Loucy (cell line): ENCODE measurements at regions not wholly inside any gene's neighbourhood (a gene's known extent, or its start where the extent isn't known, plus 50 kb on each side); places are given as distances from the start of the nearest gene placed in this dataset.

ENCODE experiments used
- H2AFZ ChIP-seq: fragments of 200-600 bp; sonication (generic); 2 replicates; pipeline ENCODE4 v1.6.0; 2016; ENCODE audit warnings: antibody characterized with exemption, mild to moderate bottlenecking, low read length, moderate library complexity
- H3F3A ChIP-seq: fragments of 200-600 bp; 2 replicates; pipeline ENCODE4 v1.6.0; 2016; ENCODE audit warnings: antibody characterized with exemption, low read depth, mild to moderate bottlenecking
- H3K27me3 ChIP-seq: fragments of 200-600 bp; sonication (generic); 2 replicates; pipeline ENCODE4 v1.6.1; 2014; ENCODE audit warnings: low read length, mild to moderate bottlenecking; ENCODE audit not compliant: insufficient read depth, poor library complexity, severe bottlenecking
- H3K36me3 ChIP-seq: fragments of 200-600 bp; sonication (generic); 2 replicates; pipeline ENCODE4 v1.6.1; 2016; ENCODE audit warnings: low read length; ENCODE audit not compliant: insufficient read depth
- H3K4me1 ChIP-seq: fragments of 200-600 bp; sonication (generic); 2 replicates; pipeline ENCODE4 v1.5.1; 2014; ENCODE audit warnings: low read length, mild to moderate bottlenecking; ENCODE audit not compliant: insufficient read depth, poor library complexity, severe bottlenecking
- H3K4me2 ChIP-seq: fragments of 200-600 bp; sonication (generic); 2 replicates; pipeline ENCODE4 v1.6.0; 2014; ENCODE audit warnings: antibody characterized with exemption, low read length, low read depth, mild to moderate bottlenecking; ENCODE audit not compliant: poor library complexity, severe bottlenecking
- H3K4me3 ChIP-seq: fragments of 200-600 bp; sonication (generic); 2 replicates; pipeline ENCODE4 v1.5.1; 2014; ENCODE audit warnings: low read length, mild to moderate bottlenecking, mixed read lengths; ENCODE audit not compliant: poor library complexity, severe bottlenecking
- H3K79me2 ChIP-seq: fragments of 200-600 bp; sonication (generic); 2 replicates; pipeline ENCODE4 v1.6.1; 2014; ENCODE audit warnings: low read length; ENCODE audit not compliant: insufficient read depth
- H3K9ac ChIP-seq: fragments of 200-600 bp; sonication (generic); 2 replicates; pipeline ENCODE4 v1.6.0; 2014; ENCODE audit warnings: mild to moderate bottlenecking, low read depth, low read length, moderate library complexity; ENCODE audit not compliant: poor library complexity, severe bottlenecking
- H3K9me2 ChIP-seq: fragments of 200-600 bp; sonication (generic); replicated peaks from 2 replicates; pipeline ENCODE4 v1.6.1; 2016; ENCODE audit warnings: low read depth, low read length, mixed read lengths
- H3K9me3 ChIP-seq: fragments of 200-600 bp; sonication (generic); 2 replicates; pipeline ENCODE4 v1.6.1; 2014; ENCODE audit warnings: mild to moderate bottlenecking, antibody characterized with exemption, low read length, low read depth; ENCODE audit not compliant: insufficient read depth
- H4K20me1 ChIP-seq: fragments of 200-600 bp; sonication (generic); 2 replicates; pipeline ENCODE4 v1.6.0; 2014; ENCODE audit warnings: antibody characterized with exemption, low read length, mild to moderate bottlenecking; ENCODE audit not compliant: insufficient read depth, poor library complexity, severe bottlenecking
- CTCF ChIP-seq: fragments of 200-600 bp; sonication (generic); conservative IDR thresholded peaks from 2 replicates; pipeline ENCODE4 v1.5.1; 2014; ENCODE audit warnings: mild to moderate bottlenecking, antibody characterized with exemption, low read length
- EZH2phosphoT487 ChIP-seq: fragments of 200-600 bp; IDR thresholded peaks from 2 replicates; pipeline ENCODE4 v1.6.1; 2018; ENCODE audit warnings: antibody characterized with exemption, mild to moderate bottlenecking, moderate library complexity, borderline replicate concordance

DNA sequence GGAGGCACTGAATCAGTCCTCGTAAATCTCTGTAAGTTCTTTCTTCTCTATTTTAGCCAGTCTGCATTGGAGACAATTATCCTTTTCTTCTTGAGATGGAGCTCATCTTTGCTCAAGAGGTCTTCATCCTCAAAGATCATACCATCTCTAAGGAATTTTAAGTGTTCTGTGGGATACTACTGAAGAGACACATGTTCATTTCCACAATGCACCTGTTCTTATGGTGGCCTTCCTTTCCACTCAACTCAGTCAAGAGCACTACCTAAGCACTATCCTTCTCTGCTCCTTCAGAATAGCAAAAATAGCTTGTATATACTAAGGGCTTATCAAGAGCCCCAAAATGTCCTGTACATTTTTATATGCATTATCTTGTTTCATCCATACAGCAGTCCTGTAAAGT lies 214.0 kb downstream of the KLF5 start:
- no peaks in the 10 kb centered on the region for H3K9me2 ChIP-seq
- no peak overlapping the region for H3K9ac ChIP-seq
- H3F3A ChIP-seq = no peaks in the 10 kb centered on the region
- no peaks in the 10 kb centered on the region for H4K20me1 ChIP-seq
- no peaks in the 10 kb centered on the region for H3K79me2 ChIP-seq
- H3K36me3 ChIP-seq = no peaks in the 10 kb centered on the region
- H2AFZ ChIP-seq = no peak overlapping the region
- TF ChIP-seq EZH2phosphoT487 (no peak), CTCF (no peak)
- H3K4me3 ChIP-seq = no peak overlapping the region
- no peak overlapping the region for H3K4me2 ChIP-seq
- H3K4me1 ChIP-seq = no peaks in the 10 kb centered on the region
- no peaks in the 10 kb centered on the region for H3K9me3 ChIP-seq
- no peaks in the 10 kb centered on the region for H3K27me3 ChIP-seq

GRCh38 chr13:73268306-73268705 lies 209.5 kb downstream of the KLF5 start:
- Histone ChIP-seq H3K9me2 (no peaks in the 10 kb centered on the region), H3K4me3 (no peak overlapping the region), H3K36me3 (no peaks in the 10 kb centered on the region), H4K20me1 (no peaks in the 10 kb centered on the region), H2AFZ (no peak overlapping the region), H3K4me2 (no peak overlapping the region), H3K27me3 (no peaks in the 10 kb centered on the region), H3K9me3 (no peaks in the 10 kb centered on the region), H3K9ac (no peak overlapping the region), H3K79me2 (no peaks in the 10 kb centered on the region), H3K4me1 (no peaks in the 10 kb centered on the region), H3F3A (no peaks in the 10 kb centered on the region)
- no peak for TF ChIP-seq EZH2phosphoT487
- TF ChIP-seq CTCF = no peak

GRCh38 chr13:73266640-73267180 lies 207.9 kb downstream of the KLF5 start:
- H3F3A ChIP-seq = no peaks in the 10 kb centered on the region
- TF ChIP-seq EZH2phosphoT487 = no peak
- TF ChIP-seq CTCF = no peak

More at GRCh38 chr13:73266640-73267180, 207.9 kb downstream of the KLF5 start:
- Histone ChIP-seq H3K4me2 (no peak overlapping the region), H4K20me1 (no peaks in the 10 kb centered on the region), H3K36me3 (no peaks in the 10 kb centered on the region), H3K4me1 (no peaks in the 10 kb centered on the region), H3K9me3 (no peaks in the 10 kb centered on the region), H2AFZ (no peak overlapping the region), H3K9ac (no peak overlapping the region), H3K4me3 (no peak overlapping the region), H3K9me2 (no peaks in the 10 kb centered on the region), H3K27me3 (no peaks in the 10 kb centered on the region), H3K79me2 (no peaks in the 10 kb centered on the region)
